ENCODE measurements at regions not wholly inside any gene's neighbourhood (a gene's known extent, or its start where the extent isn't known, plus 50 kb on each side); places are given as distances from the start of the nearest gene placed in this dataset.

GRCh38 chr3:163011596-163011995 lies 1515.0 kb downstream of the OTOL1 start:
- TF ChIP-seq, protein P1, sequence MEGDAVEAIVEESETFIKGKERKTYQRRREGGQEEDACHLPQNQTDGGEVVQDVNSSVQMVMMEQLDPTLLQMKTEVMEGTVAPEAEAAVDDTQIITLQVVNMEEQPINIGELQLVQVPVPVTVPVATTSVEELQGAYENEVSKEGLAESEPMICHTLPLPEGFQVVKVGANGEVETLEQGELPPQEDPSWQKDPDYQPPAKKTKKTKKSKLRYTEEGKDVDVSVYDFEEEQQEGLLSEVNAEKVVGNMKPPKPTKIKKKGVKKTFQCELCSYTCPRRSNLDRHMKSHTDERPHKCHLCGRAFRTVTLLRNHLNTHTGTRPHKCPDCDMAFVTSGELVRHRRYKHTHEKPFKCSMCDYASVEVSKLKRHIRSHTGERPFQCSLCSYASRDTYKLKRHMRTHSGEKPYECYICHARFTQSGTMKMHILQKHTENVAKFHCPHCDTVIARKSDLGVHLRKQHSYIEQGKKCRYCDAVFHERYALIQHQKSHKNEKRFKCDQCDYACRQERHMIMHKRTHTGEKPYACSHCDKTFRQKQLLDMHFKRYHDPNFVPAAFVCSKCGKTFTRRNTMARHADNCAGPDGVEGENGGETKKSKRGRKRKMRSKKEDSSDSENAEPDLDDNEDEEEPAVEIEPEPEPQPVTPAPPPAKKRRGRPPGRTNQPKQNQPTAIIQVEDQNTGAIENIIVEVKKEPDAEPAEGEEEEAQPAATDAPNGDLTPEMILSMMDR (conservative IDR thresholded peaks at IDR 0.05; ENCODE audit: low read depth, low read length): no peak
- TF ChIP-seq EZH2 (IDR thresholded peaks at IDR 0.05; ENCODE audit: borderline replicate concordance, low read depth, low read length, poor library complexity, severe bottlenecking): no peak

Data from A673 (cell line).